OCI-LY1 (cell line): ENCODE measurements at regions not wholly inside any gene's neighbourhood (a gene's known extent, or its start where the extent isn't known, plus 50 kb on each side); places are given as distances from the start of the nearest gene placed in this dataset.

ENCODE experiments used
- H2AFZ ChIP-seq: fragments of 200-600 bp; sonication (generic), shearing (Covaris generic); 2 replicates; pipeline ENCODE4 v1.6.0; 2014; ENCODE audit warnings: antibody characterized with exemption, mild to moderate bottlenecking, low read length
- H3F3A ChIP-seq: fragments of 200-600 bp; sonication (generic), shearing (Covaris generic); 2 replicates; pipeline ENCODE4 v1.6.0; 2014; ENCODE audit warnings: mild to moderate bottlenecking, antibody characterized with exemption, low read length, moderate library complexity; ENCODE audit not compliant: insufficient read depth
- H3K27ac ChIP-seq: fragments of 200-600 bp; sonication (generic); 2 replicates; pipeline ENCODE4 v1.5.1; 2014; ENCODE audit warnings: low read length, mixed run types, mild to moderate bottlenecking, low read depth; ENCODE audit not compliant: poor library complexity, severe bottlenecking
- H3K27me3 ChIP-seq: fragments of 200-600 bp; sonication (generic); 2 replicates; pipeline ENCODE4 v1.6.0; 2014; ENCODE audit warnings: antibody characterized with exemption, mild to moderate bottlenecking, low read length, moderate library complexity; ENCODE audit not compliant: insufficient read depth
- H3K36me3 ChIP-seq: fragments of 200-600 bp; sonication (generic); 2 replicates; pipeline ENCODE4 v1.6.1; 2014; ENCODE audit warnings: mild to moderate bottlenecking, antibody characterized with exemption, low read length, moderate library complexity, mixed read lengths; ENCODE audit not compliant: insufficient read depth
- H3K4me1 ChIP-seq: fragments of 200-600 bp; sonication (generic); 2 replicates; pipeline ENCODE4 v1.5.1; 2014; ENCODE audit warnings: mild to moderate bottlenecking, low read length, moderate library complexity; ENCODE audit not compliant: insufficient read depth, severe bottlenecking
- H3K4me2 ChIP-seq: fragments of 200-600 bp; sonication (generic), shearing (Covaris generic); 2 replicates; pipeline ENCODE4 v1.6.1; 2014; ENCODE audit warnings: low read length
- H3K4me3 ChIP-seq: fragments of 200-600 bp; sonication (generic); 2 replicates; pipeline ENCODE4 v1.5.1; 2014; ENCODE audit warnings: low read length, low read depth, mild to moderate bottlenecking, mixed read lengths; ENCODE audit not compliant: poor library complexity, severe bottlenecking
- H3K79me2 ChIP-seq: fragments of 200-600 bp; shearing (Covaris generic); 2 replicates; pipeline ENCODE4 v1.6.1; 2016; ENCODE audit warnings: mixed run types, low read length, mixed read lengths; ENCODE audit not compliant: insufficient read depth
- H3K9ac ChIP-seq: fragments of 200-600 bp; sonication (generic), shearing (Covaris generic); 2 replicates; pipeline ENCODE4 v1.6.1; 2014; ENCODE audit warnings: mild to moderate bottlenecking, low read length, mixed read lengths
- H3K9me2 ChIP-seq: fragments of 200-600 bp; sonication (generic), shearing (Covaris generic); 2 replicates; pipeline ENCODE4 v1.6.1; 2014; ENCODE audit warnings: low read depth, mild to moderate bottlenecking, low read length, mixed read lengths
- H3K9me3 ChIP-seq: fragments of 200-600 bp; shearing (Covaris generic); 2 replicates; pipeline ENCODE4 v1.6.1; 2014; ENCODE audit warnings: low read length, mixed read lengths
- H4K20me1 ChIP-seq: fragments of 200-600 bp; sonication (generic), shearing (Covaris generic); 2 replicates; pipeline ENCODE4 v1.6.0; 2016; ENCODE audit warnings: mild to moderate bottlenecking, low read length; ENCODE audit not compliant: insufficient read depth
- CTCF ChIP-seq: fragments of 200-600 bp; sonication (generic), shearing (Covaris generic); IDR thresholded peaks from 2 replicates; pipeline ENCODE4 v1.5.1; 2017; ENCODE audit warnings: mild to moderate bottlenecking, antibody characterized with exemption, low read length, moderate library complexity, mixed read lengths
- EZH2 ChIP-seq: fragments of 200-600 bp; sonication (generic), shearing (Covaris generic); IDR thresholded peaks from 2 replicates; pipeline ENCODE4 v1.8.0; 2017; ENCODE audit warnings: borderline replicate concordance, mixed run types, mild to moderate bottlenecking, antibody characterized with exemption, low read length, moderate library complexity, mixed read lengths

GRCh38 chr9:95719354-95719753, 156.1 kb upstream of the ERCC6L2 start:
- no peaks in the 10 kb centered on the region for H3K9me2 ChIP-seq
- no peaks in the 10 kb centered on the region for H3K36me3 ChIP-seq
- no peak overlapping the region for H3K9ac ChIP-seq
- peaks cover 4% of the 10 kb centered on the region for H3K4me1 ChIP-seq
- H3K79me2 ChIP-seq: no peaks in the 10 kb centered on the region
- no peak for TF ChIP-seq CTCF
- TF ChIP-seq EZH2: no peak
- H3K9me3 ChIP-seq: no peaks in the 10 kb centered on the region
- H4K20me1 ChIP-seq: no peaks in the 10 kb centered on the region
- H3K27me3 ChIP-seq: no peaks in the 10 kb centered on the region
- no peak overlapping the region for H3K27ac ChIP-seq
- H3F3A ChIP-seq: no peaks in the 10 kb centered on the region
- no peak overlapping the region for H2AFZ ChIP-seq
- H3K4me2 ChIP-seq: no peak overlapping the region
- no peak overlapping the region for H3K4me3 ChIP-seq

- no peak overlapping the region for H3K27ac ChIP-seq
- no peaks in the 10 kb centered on the region for H3K27me3 ChIP-seq
- no peaks in the 10 kb centered on the region for H3F3A ChIP-seq
- no peak for TF ChIP-seq CTCF
- no peak for TF ChIP-seq EZH2
- H3K36me3 ChIP-seq: no peaks in the 10 kb centered on the region
- H3K9me2 ChIP-seq: no peaks in the 10 kb centered on the region
- H3K9me3 ChIP-seq: no peaks in the 10 kb centered on the region
- no peak overlapping the region for H3K4me2 ChIP-seq
- H3K79me2 ChIP-seq: no peaks in the 10 kb centered on the region
- no peak overlapping the region for H3K9ac ChIP-seq
- no peaks in the 10 kb centered on the region for H4K20me1 ChIP-seq
- no peak overlapping the region for H3K4me3 ChIP-seq
- no peaks in the 10 kb centered on the region for H3K4me1 ChIP-seq
- no peak overlapping the region for H2AFZ ChIP-seq
Observed at GRCh38 chr9:95718263-95718662, 157.2 kb upstream of the ERCC6L2 start.

- H3K9me3 ChIP-seq: no peaks in the 10 kb centered on the region
- no peak overlapping the region for H3K4me3 ChIP-seq
- H3K9ac ChIP-seq: no peak overlapping the region
- no peaks in the 10 kb centered on the region for H3K79me2 ChIP-seq
- H3K27ac ChIP-seq: no peak overlapping the region
- H3K36me3 ChIP-seq: no peaks in the 10 kb centered on the region
- TF ChIP-seq CTCF: no peak
- no peak for TF ChIP-seq EZH2
- H3K9me2 ChIP-seq: no peaks in the 10 kb centered on the region
- H2AFZ ChIP-seq: no peak overlapping the region
- H3F3A ChIP-seq: no peaks in the 10 kb centered on the region
- H3K4me2 ChIP-seq: no peak overlapping the region
- H3K4me1 ChIP-seq: no peaks in the 10 kb centered on the region
- no peaks in the 10 kb centered on the region for H3K27me3 ChIP-seq
- no peaks in the 10 kb centered on the region for H4K20me1 ChIP-seq
Observed at GRCh38 chr9:95715868-95716435, 159.5 kb upstream of the ERCC6L2 start.
